ENCODE measurements at regions not wholly inside any gene's neighbourhood (a gene's known extent, or its start where the extent isn't known, plus 50 kb on each side); places are given as distances from the start of the nearest gene placed in this dataset.

DNA sequence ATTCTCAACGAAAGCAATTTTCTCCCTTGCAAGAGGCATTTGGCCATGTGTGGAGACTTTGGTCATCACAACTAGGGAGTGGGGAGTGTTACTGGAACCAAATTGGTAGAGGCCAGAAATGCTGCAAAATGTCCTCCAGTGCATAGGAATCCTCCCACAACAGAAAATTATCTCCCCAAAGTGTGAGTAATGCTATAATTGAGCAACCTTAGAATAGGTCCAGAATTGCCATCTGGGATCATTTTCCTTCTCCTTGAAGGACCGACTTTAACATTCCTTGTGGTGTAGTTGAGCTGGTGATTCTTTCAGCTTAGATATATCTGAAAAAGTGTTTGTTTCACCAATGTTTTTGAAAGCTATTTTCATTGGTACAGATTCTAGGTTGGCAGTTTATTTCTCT lies 111.2 kb upstream of the SMIM21 start:
- ATAC-seq = no peak
- H3K9me3 ChIP-seq (replicated peaks; ENCODE audit: control insufficient read depth, insufficient read depth, low read depth, low read length) = no peaks in the 10 kb centered on the region
- BruUV-seq (replicated peaks) = no TSS peak
- H3K4me3 ChIP-seq = no peak overlapping the region
- POLR2A ChIA-PET = no interaction called here
- H3K79me2 ChIP-seq (ENCODE audit: control insufficient read depth, insufficient read depth, low read length) = no peaks in the 10 kb centered on the region
- FAIRE-seq = no peak
- no peaks in the 10 kb centered on the region for H3K9me1 ChIP-seq (ENCODE audit: control insufficient read depth, insufficient read depth, low read length)
- in situ Hi-C loops (cut with MboI) = no loop called here
- 0% methylated on average over 1 of the region's 2 CpGs for WGBS (ENCODE audit: insufficient coverage, low coverage, missing lambda C conversion rate)
- TF ChIP-seq CC2D1A (IDR thresholded peaks at IDR 0.05) = no peak
- no peak for TF ChIP-seq XRCC5 (IDR thresholded peaks at IDR 0.05; ENCODE audit: low read depth, low read length)
- TF ChIP-seq HMG20B (CRISPR knock-in tag; IDR thresholded peaks at IDR 0.05) = no peak
- TF ChIP-seq HCFC1 (IDR thresholded peaks at IDR 0.05; ENCODE audit: low read depth, low read length) = no peak
- no peak for TF ChIP-seq NFIC (IDR thresholded peaks at IDR 0.05)
- no peaks in the 10 kb centered on the region for H4K20me1 ChIP-seq (replicated peaks; ENCODE audit: control insufficient read depth, insufficient read depth, low read length)
- CTCF ChIA-PET (ENCODE audit: low intra/inter-chr PET ratio) = interaction anchor here (0.6 kb wide), 2 partner anchors 11 to 173 kb away, joined by 3 to 4 read pairs; no protein-coding TSS in a partner anchor
- no peaks in the 10 kb centered on the region for H3K4me1 ChIP-seq (replicated peaks in 1 of 2; ENCODE audit: control insufficient read depth in 2 of 2, insufficient read depth in 2 of 2, low read length in 2 of 2)
- H3K27ac ChIP-seq (ENCODE audit: extremely low read depth, low read depth, low read length) = no peak overlapping the region
- no peak overlapping the region for H2AFZ ChIP-seq (ENCODE audit: low read depth, low read length)
- no peak overlapping the region for H3K4me2 ChIP-seq (ENCODE audit: insufficient read depth, low read length)
- 0 out of 5 replicates have a peak, but pooled peaks cover 0 to 4% of the 10 kb centered on the region in 2 experiments for H3K27me3 ChIP-seq (ENCODE audit: control insufficient read depth in 2 of 2, insufficient read depth in 2 of 2, low read length in 2 of 2)
- intact Hi-C loops (cut with micrococcal nuclease) = no loop called here
- no peak overlapping the region for H3K9ac ChIP-seq (ENCODE audit: insufficient read depth in 1 of 2, low read depth in 2 of 2, low read length in 2 of 2)
- DNase-seq (ENCODE audit: extremely low read depth in 1 of 4, low spot score in 3 of 4) = no peak
- no peaks in the 10 kb centered on the region for H3K36me3 ChIP-seq (ENCODE audit: control insufficient read depth, insufficient read depth, low read length)

DNA sequence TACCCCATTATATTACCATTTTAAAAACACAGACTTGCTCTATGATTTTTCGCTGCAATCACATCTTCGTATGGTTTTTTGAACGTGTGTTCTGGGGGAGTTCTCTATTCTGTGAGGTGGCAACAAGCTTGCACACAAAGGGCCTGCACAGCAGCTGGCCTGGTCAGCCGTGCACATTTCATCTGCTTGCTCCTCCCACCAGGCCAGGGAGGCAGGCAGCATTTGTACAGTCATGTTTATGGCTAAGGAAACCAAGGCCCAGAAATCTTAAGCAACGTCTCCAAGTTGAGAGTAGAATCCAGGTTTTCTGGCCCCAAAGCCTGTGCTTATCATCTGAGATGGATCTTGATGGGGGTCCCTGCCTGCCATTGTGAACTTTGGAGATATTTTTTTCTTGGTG lies 106.4 kb upstream of the SMIM21 start:
- no peak overlapping the region for H3K27ac ChIP-seq (ENCODE audit: extremely low read depth, low read depth, low read length)
- intact Hi-C loops (cut with micrococcal nuclease) = no loop called here
- H3K9me3 ChIP-seq (replicated peaks; ENCODE audit: control insufficient read depth, insufficient read depth, low read depth, low read length) = no peaks in the 10 kb centered on the region
- no peaks in the 10 kb centered on the region for H3K4me1 ChIP-seq (replicated peaks in 1 of 2; ENCODE audit: control insufficient read depth in 2 of 2, insufficient read depth in 2 of 2, low read length in 2 of 2)
- H3K79me2 ChIP-seq (ENCODE audit: control insufficient read depth, insufficient read depth, low read length) = no peaks in the 10 kb centered on the region
- no peak overlapping the region for H3K4me2 ChIP-seq (ENCODE audit: insufficient read depth, low read length)
- no peak overlapping the region for H3K4me3 ChIP-seq
- no peaks in the 10 kb centered on the region for H4K20me1 ChIP-seq (replicated peaks; ENCODE audit: control insufficient read depth, insufficient read depth, low read length)
- 0% methylated on average over 5 of the region's 5 CpGs for WGBS (ENCODE audit: insufficient coverage, low coverage, missing lambda C conversion rate)
- no peak for DNase-seq (ENCODE audit: extremely low read depth in 1 of 4, low spot score in 3 of 4)
- no peak for ATAC-seq
- peaks cover 0 to 13% of the 10 kb centered on the region in 2 experiments; a peak in 2 of 5 replicates for H3K27me3 ChIP-seq (ENCODE audit: control insufficient read depth in 2 of 2, insufficient read depth in 2 of 2, low read length in 2 of 2)
- H2AFZ ChIP-seq (ENCODE audit: low read depth, low read length) = no peak overlapping the region
- no peak for FAIRE-seq
- in situ Hi-C loops (cut with MboI) = no loop called here
- H3K9ac ChIP-seq (ENCODE audit: insufficient read depth in 1 of 2, low read depth in 2 of 2, low read length in 2 of 2) = no peak overlapping the region
- BruUV-seq (replicated peaks) = no TSS peak
- ChIA-PET CTCF (ENCODE audit: low intra/inter-chr PET ratio) (no interaction called here), POLR2A (no interaction called here)
- no peaks in the 10 kb centered on the region for H3K9me1 ChIP-seq (ENCODE audit: control insufficient read depth, insufficient read depth, low read length)
- no peaks in the 10 kb centered on the region for H3K36me3 ChIP-seq (ENCODE audit: control insufficient read depth, insufficient read depth, low read length)
- no peak for TF ChIP-seq JUND (IDR thresholded peaks at IDR 0.05; ENCODE audit: borderline replicate concordance, low read depth, low read length)
- no peak for TF ChIP-seq JUND (tag; IDR thresholded peaks at IDR 0.05; ENCODE audit: borderline replicate concordance, low read depth, low read length)
- no peak for TF ChIP-seq PTTG1 (tag; IDR thresholded peaks at IDR 0.05; ENCODE audit: low read depth)
- TF ChIP-seq ZNF217 (CRISPR knock-in tag; IDR thresholded peaks at IDR 0.05) = no peak
- TF ChIP-seq, protein P1, sequence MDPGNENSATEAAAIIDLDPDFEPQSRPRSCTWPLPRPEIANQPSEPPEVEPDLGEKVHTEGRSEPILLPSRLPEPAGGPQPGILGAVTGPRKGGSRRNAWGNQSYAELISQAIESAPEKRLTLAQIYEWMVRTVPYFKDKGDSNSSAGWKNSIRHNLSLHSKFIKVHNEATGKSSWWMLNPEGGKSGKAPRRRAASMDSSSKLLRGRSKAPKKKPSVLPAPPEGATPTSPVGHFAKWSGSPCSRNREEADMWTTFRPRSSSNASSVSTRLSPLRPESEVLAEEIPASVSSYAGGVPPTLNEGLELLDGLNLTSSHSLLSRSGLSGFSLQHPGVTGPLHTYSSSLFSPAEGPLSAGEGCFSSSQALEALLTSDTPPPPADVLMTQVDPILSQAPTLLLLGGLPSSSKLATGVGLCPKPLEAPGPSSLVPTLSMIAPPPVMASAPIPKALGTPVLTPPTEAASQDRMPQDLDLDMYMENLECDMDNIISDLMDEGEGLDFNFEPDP (CRISPR knock-in tag; IDR thresholded peaks at IDR 0.05) = no peak
- no peak for TF ChIP-seq ZNF140 (CRISPR knock-in tag; IDR thresholded peaks at IDR 0.05)
- no peak for TF ChIP-seq HEY1 (CRISPR knock-in tag; IDR thresholded peaks at IDR 0.05; ENCODE audit: borderline replicate concordance)
- no peak for TF ChIP-seq RFX7 (CRISPR knock-in tag; IDR thresholded peaks at IDR 0.05)
- TF ChIP-seq, protein P2, sequence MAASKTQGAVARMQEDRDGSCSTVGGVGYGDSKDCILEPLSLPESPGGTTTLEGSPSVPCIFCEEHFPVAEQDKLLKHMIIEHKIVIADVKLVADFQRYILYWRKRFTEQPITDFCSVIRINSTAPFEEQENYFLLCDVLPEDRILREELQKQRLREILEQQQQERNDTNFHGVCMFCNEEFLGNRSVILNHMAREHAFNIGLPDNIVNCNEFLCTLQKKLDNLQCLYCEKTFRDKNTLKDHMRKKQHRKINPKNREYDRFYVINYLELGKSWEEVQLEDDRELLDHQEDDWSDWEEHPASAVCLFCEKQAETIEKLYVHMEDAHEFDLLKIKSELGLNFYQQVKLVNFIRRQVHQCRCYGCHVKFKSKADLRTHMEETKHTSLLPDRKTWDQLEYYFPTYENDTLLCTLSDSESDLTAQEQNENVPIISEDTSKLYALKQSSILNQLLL (CRISPR knock-in tag; IDR thresholded peaks at IDR 0.05; ENCODE audit: borderline replicate concordance) = no peak
- TF ChIP-seq MAFG (tag; conservative IDR thresholded peaks at IDR 0.05) = no peak

All from K562 (cell line).